H1 (cell line): ENCODE measurements at regions not wholly inside any gene's neighbourhood (a gene's known extent, or its start where the extent isn't known, plus 50 kb on each side); places are given as distances from the start of the nearest gene placed in this dataset.

ENCODE experiments used
- CTCF ChIA-PET: fragments of 300-600 bp; sonication (Branson Sonifier 250); formaldehyde crosslinking; loops from one replicate; lab custom pipeline; 2021; ENCODE audit not compliant: partially characterized antibody; lab: Charles Lee
- POLR2A ChIA-PET: fragments of 300-600 bp; sonication (Branson Sonifier 250); formaldehyde crosslinking; loops from one replicate; lab custom pipeline; 2021; ENCODE audit warnings: inconsistent platforms; ENCODE audit not compliant: partially characterized antibody; lab: Charles Lee
- DNase-seq, 2 experiments: peaks; one replicate each; pipeline versions ENCODE4 v3.0.0 to v3.0.0-alpha.2; 2010 to 2022; ENCODE audit warnings: low spot score in 2 of 2, low read depth in 1 of 2, mixed read lengths in 1 of 2
- FAIRE-seq: peaks from 2 replicates; lab custom pipeline; 2011; peaks lifted over from hg19 to GRCh38; lab: Jason Lieb, UNC
- H2AFZ ChIP-seq: 2 replicates; pipeline ENCODE4 v1.8.1; 2012; ENCODE audit warnings: low read length, inconsistent platforms
- H2AK5ac ChIP-seq: 2 replicates; pipeline ENCODE4 v1.6.1; 2013; ENCODE audit warnings: low read depth, low read length
- H2BK120ac ChIP-seq: replicated peaks from 2 replicates; pipeline ENCODE3; 2013; ENCODE audit warnings: low read depth, low read length, inconsistent platforms
- H2BK12ac ChIP-seq: 2 replicates; pipeline ENCODE4 v1.6.1; 2013; ENCODE audit warnings: low read depth, low read length
- H2BK15ac ChIP-seq: 2 replicates; pipeline ENCODE4 v1.6.1; 2013; ENCODE audit warnings: low read length
- H2BK20ac ChIP-seq: 2 replicates; pipeline ENCODE4 v1.6.1; 2013; ENCODE audit warnings: low read length
- H2BK5ac ChIP-seq: 2 replicates; pipeline ENCODE4 v1.6.1; 2013; ENCODE audit warnings: low read depth, low read length
- H3K14ac ChIP-seq: 2 replicates; pipeline ENCODE4 v1.6.1; 2013; ENCODE audit warnings: inconsistent platforms; ENCODE audit not compliant: insufficient read length
- H3K18ac ChIP-seq: 2 replicates; pipeline ENCODE4 v1.6.1; 2013; ENCODE audit warnings: low read length; ENCODE audit errors: extremely low read depth
- H3K23ac ChIP-seq: 2 replicates; pipeline ENCODE4 v1.6.1; 2013; ENCODE audit warnings: inconsistent platforms; ENCODE audit not compliant: insufficient read length
- H3K23me2 ChIP-seq: 2 replicates; pipeline ENCODE4 v1.6.1; 2013; ENCODE audit warnings: low read depth, low read length
- H3K27ac ChIP-seq: 2 replicates; pipeline ENCODE4 v1.6.1; 2011; ENCODE audit warnings: low read depth, low read length, inconsistent platforms
- H3K27me3 ChIP-seq, 4 experiments: replicated peaks in 1 of 4; 1 replicate in 1 of 4; 2 replicates in 3 of 4; pipeline versions ENCODE4 v1.6.1 to v1.8.1; 2011 to 2013; ENCODE audit warnings: low read length in 3 of 4, mild to moderate bottlenecking in 3 of 4, inconsistent platforms in 2 of 4, mixed read lengths in 2 of 4, moderate library complexity in 1 of 4; ENCODE audit not compliant: control insufficient read depth in 3 of 4, insufficient read depth in 3 of 4; ENCODE audit errors: extremely low read depth in 1 of 4
- H3K36me3 ChIP-seq, 4 experiments: 2 replicates each; pipeline versions ENCODE4 v1.6.1 to v1.8.1; 2011 to 2013; ENCODE audit warnings: mild to moderate bottlenecking in 4 of 4, low read length in 3 of 4, moderate library complexity in 2 of 4, control low read depth in 1 of 4, inconsistent platforms in 1 of 4; ENCODE audit not compliant: insufficient read depth in 4 of 4, control insufficient read depth in 2 of 4
- H3K4ac ChIP-seq: replicated peaks from 2 replicates; pipeline ENCODE3; 2013; ENCODE audit warnings: low read length, low read depth, mixed read lengths, inconsistent platforms; ENCODE audit not compliant: insufficient read length
- H3K4me1 ChIP-seq, 4 experiments: replicated peaks in 1 of 4; 1 replicate in 1 of 4; 2 replicates in 3 of 4; pipeline versions ENCODE4 v1.6.1 to v1.8.1; 2011 to 2013; ENCODE audit warnings: low read length in 3 of 4, inconsistent platforms in 2 of 4, mixed read lengths in 1 of 4; ENCODE audit not compliant: insufficient read depth in 4 of 4, control insufficient read depth in 3 of 4
- H3K4me2 ChIP-seq, 2 experiments: 2 replicates each; pipeline versions ENCODE4 v1.6.1 to v1.8.1; 2011 to 2013; ENCODE audit warnings: low read depth in 2 of 2, low read length in 2 of 2, control low read depth in 1 of 2, inconsistent platforms in 1 of 2, mild to moderate bottlenecking in 1 of 2; ENCODE audit not compliant: insufficient read depth in 1 of 2
- H3K4me3 ChIP-seq, 4 experiments: fragments of 200-600, 300-600 bp in 1 of 4; sonication (generic), shearing (Covaris generic), sonication (Bioruptor Twin) in 1 of 4; 2 replicates each; pipeline versions ENCODE4 v1.5.1 to v1.8.1; 2011 to 2016; ENCODE audit warnings: low read length in 4 of 4, low read depth in 3 of 4, control low read depth in 2 of 4, inconsistent platforms in 2 of 4, mild to moderate bottlenecking in 2 of 4, mixed read lengths in 1 of 4, moderate library complexity in 1 of 4; ENCODE audit not compliant: insufficient read depth in 2 of 4; ENCODE audit errors: extremely low read depth in 1 of 4
- H3K56ac ChIP-seq: replicated peaks from 2 replicates; pipeline ENCODE3; 2013; ENCODE audit warnings: low read depth, mild to moderate bottlenecking, mixed read lengths, low read length, inconsistent platforms; ENCODE audit not compliant: insufficient read length
- H3K79me1 ChIP-seq: 2 replicates; pipeline ENCODE4 v1.6.1; 2013; ENCODE audit warnings: low read depth, low read length, control low read depth
- H3K79me2 ChIP-seq, 2 experiments: 2 replicates each; pipeline versions ENCODE4 v1.6.1 to v1.8.1; 2012 to 2013; ENCODE audit warnings: low read length in 2 of 2, mild to moderate bottlenecking in 2 of 2, inconsistent platforms in 1 of 2; ENCODE audit not compliant: insufficient read depth in 2 of 2, control insufficient read depth in 1 of 2
- H3K9ac ChIP-seq, 4 experiments: replicated peaks in 1 of 4; 1 replicate in 1 of 4; 2 replicates in 3 of 4; pipeline versions ENCODE4 v1.6.1 to v1.8.1; 2011 to 2013; ENCODE audit warnings: low read depth in 3 of 4, low read length in 3 of 4, control low read depth in 2 of 4, mild to moderate bottlenecking in 2 of 4, moderate library complexity in 2 of 4, inconsistent platforms in 1 of 4; ENCODE audit errors: extremely low read depth in 1 of 4
- H3K9me3 ChIP-seq, 2 experiments: 2 replicates each; pipeline versions ENCODE4 v1.6.1 to v1.8.1; 2012 to 2013; ENCODE audit warnings: mild to moderate bottlenecking in 2 of 2, moderate library complexity in 2 of 2, control low read depth in 1 of 2, inconsistent platforms in 1 of 2, low read depth in 1 of 2, low read length in 1 of 2, mixed read lengths in 1 of 2; ENCODE audit not compliant: insufficient read depth in 2 of 2
- H4K20me1 ChIP-seq, 2 experiments: replicated peaks in 1 of 2; 2 replicates each; pipeline versions ENCODE3 to v1.8.1; 2011 to 2013; ENCODE audit warnings: inconsistent platforms in 2 of 2, low read length in 2 of 2, mild to moderate bottlenecking in 1 of 2; ENCODE audit not compliant: insufficient read depth in 2 of 2, control insufficient read depth in 1 of 2
- H4K5ac ChIP-seq: 2 replicates; pipeline ENCODE4 v1.6.1; 2013; ENCODE audit warnings: low read length, low read depth, mixed read lengths, inconsistent platforms; ENCODE audit not compliant: insufficient read length
- H4K8ac ChIP-seq: 2 replicates; pipeline ENCODE4 v1.8.0; 2013; ENCODE audit warnings: mild to moderate bottlenecking, moderate library complexity, low read length, inconsistent platforms; ENCODE audit not compliant: insufficient read depth; ENCODE audit errors: extremely low read depth
- H4K91ac ChIP-seq: replicated peaks from 2 replicates; pipeline ENCODE3; 2013; ENCODE audit warnings: low read length, mixed read lengths, inconsistent platforms; ENCODE audit not compliant: insufficient read length
- CBX8 ChIP-seq: fragments of 300-800, 300-1000 bp; sonication (generic); IDR thresholded peaks from 2 replicates; pipeline ENCODE4 v1.7.1; 2016; ENCODE audit warnings: low read depth, low read length, borderline replicate concordance
- CEBPB ChIP-seq: IDR thresholded peaks from 2 replicates; pipeline ENCODE4 v1.6.1; 2012; ENCODE audit warnings: low read depth, low read length
- GABPA ChIP-seq: IDR thresholded peaks from 2 replicates; pipeline ENCODE4 v1.6.1; 2011; ENCODE audit warnings: mild to moderate bottlenecking, low read length, moderate library complexity, borderline replicate concordance; ENCODE audit not compliant: insufficient read depth
- HDAC2 ChIP-seq, 2 experiments: fragments of 300-600 bp in 1 of 2; sonication (generic) in 1 of 2; IDR thresholded peaks; 2 replicates each; pipeline ENCODE4 v1.6.1; 2011 to 2012; ENCODE audit warnings: low read depth in 2 of 2, low read length in 2 of 2, mild to moderate bottlenecking in 2 of 2, moderate library complexity in 2 of 2, borderline replicate concordance in 1 of 2, inconsistent platforms in 1 of 2
- KDM5A ChIP-seq: fragments of 200-600 bp; IDR thresholded peaks from 2 replicates; pipeline ENCODE4 v1.7.1; 2012; ENCODE audit warnings: mild to moderate bottlenecking, low read length, inconsistent platforms, mixed read lengths
- NANOG ChIP-seq: IDR thresholded peaks from 2 replicates; pipeline ENCODE4 v1.6.1; 2011; ENCODE audit warnings: low read length, low read depth, mild to moderate bottlenecking, inconsistent platforms; ENCODE audit not compliant: insufficient read depth, poor library complexity, severe bottlenecking
- RNF2 ChIP-seq: fragments of 200-900, 300-1000 bp; sonication (generic); IDR thresholded peaks from 2 replicates; pipeline ENCODE4 v1.7.1; 2016; ENCODE audit warnings: borderline replicate concordance, low read depth, mild to moderate bottlenecking, antibody characterized with exemption, low read length; ENCODE audit not compliant: poor library complexity, severe bottlenecking; ENCODE audit errors: missing control alignments
- SIRT6 ChIP-seq: IDR thresholded peaks from one replicate; pipeline ENCODE4 v1.7.1; 2012; ENCODE audit warnings: low read length, inconsistent platforms
- TBP ChIP-seq: IDR thresholded peaks from 2 replicates; pipeline ENCODE4 v1.6.1; 2011; ENCODE audit warnings: low read depth, low read length, improper control_type of control experiment
- WGBS, 2 experiments: shearing (Covaris generic) in 1 of 2; methylation state at CpG; one replicate each; pipeline versions ENCODE4 v1.1.6 to v1.1.7; 2013 to 2015; ENCODE audit warnings: low lambda C conversion rate in 2 of 2, mixed read lengths in 2 of 2, inconsistent platforms in 1 of 2, low coverage in 1 of 2, missing lambda C conversion rate in 1 of 2; ENCODE audit not compliant: insufficient replicate concordance in 2 of 2, insufficient coverage in 1 of 2, insufficient read length in 1 of 2; ENCODE audit errors: extremely low coverage in 1 of 2, missing lambda C conversion rate in 1 of 2; 5-methylcytosine and 5-hydroxymethylcytosine counted together
- TF ChIP-seq, protein P1 (sequence below): IDR thresholded peaks from 2 replicates; pipeline ENCODE4 v1.6.1; 2012; ENCODE audit warnings: low read length, inconsistent platforms
- TF ChIP-seq, protein P2 (sequence below): IDR thresholded peaks from 2 replicates; pipeline ENCODE4 v1.6.1; 2012; ENCODE audit warnings: inconsistent platforms

DNA sequence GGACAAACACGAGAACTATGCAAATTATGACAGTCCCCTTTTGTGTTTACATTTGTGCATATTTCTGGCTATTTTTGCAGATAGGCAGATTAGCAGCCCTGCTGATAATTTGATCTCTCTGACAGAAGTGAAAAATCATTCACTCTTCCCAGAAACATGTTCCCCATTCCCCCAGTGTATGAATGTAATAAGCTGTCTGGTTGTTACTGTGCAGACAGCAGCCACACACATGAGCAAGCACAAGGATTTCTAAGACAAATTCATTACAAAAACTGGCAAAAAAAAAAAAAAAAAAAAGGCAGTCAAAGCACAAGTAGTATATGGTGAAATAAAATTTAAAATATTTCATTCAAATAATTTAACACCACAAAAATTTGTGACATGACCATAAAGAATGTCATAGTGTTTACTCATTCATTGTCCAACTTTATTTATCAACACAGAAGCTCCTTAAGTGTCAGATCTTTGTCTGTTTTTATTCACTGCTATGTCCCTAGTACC lies 95.5 kb upstream of the VGLL2 start:
- H2AK5ac ChIP-seq = no peak overlapping the region
- H4K91ac ChIP-seq = no peak overlapping the region
- H3K27ac ChIP-seq = no peak overlapping the region
- no peak overlapping the region for H2BK5ac ChIP-seq
- ChIA-PET POLR2A (no interaction called here), CTCF (interaction anchor here (2.9 to 3.4 kb wide), 3 partner anchors 10 to 100 kb away, joined by 8 to 22 read pairs (median 20); no protein-coding TSS in a partner anchor)
- H3K36me3 ChIP-seq = no peaks in the 10 kb centered on the region
- H3K23me2 ChIP-seq = no peaks in the 10 kb centered on the region
- no peak overlapping the region for H2BK15ac ChIP-seq
- no peak overlapping the region for H3K56ac ChIP-seq
- no peak overlapping the region for H2BK20ac ChIP-seq
- no peaks in the 10 kb centered on the region for H3K27me3 ChIP-seq
- no peaks in the 10 kb centered on the region for H4K20me1 ChIP-seq
- no peak overlapping the region for H3K9ac ChIP-seq
- H3K23ac ChIP-seq = no peak overlapping the region
- no peaks in the 10 kb centered on the region for H3K9me3 ChIP-seq
- H3K4ac ChIP-seq = no peak overlapping the region
- H4K8ac ChIP-seq = no peak overlapping the region
- 91% methylated on average over 1 of the region's 1 CpG; no CpG with 5 or more reads in 1 of the 2 experiments for WGBS, 2 experiments
- no peak overlapping the region for H4K5ac ChIP-seq
- H3K79me2 ChIP-seq = no peaks in the 10 kb centered on the region
- H3K79me1 ChIP-seq = no peaks in the 10 kb centered on the region
- DNase-seq = no peak
- no peak overlapping the region for H2BK120ac ChIP-seq
- no peak overlapping the region for H3K4me2 ChIP-seq
- FAIRE-seq = no peak
- H3K4me3 ChIP-seq = no peak overlapping the region
- H3K18ac ChIP-seq = no peak overlapping the region
- no peak overlapping the region for H2AFZ ChIP-seq
- H3K14ac ChIP-seq = no peak overlapping the region
- H2BK12ac ChIP-seq = no peak overlapping the region
- H3K4me1 ChIP-seq = no peaks in the 10 kb centered on the region
- TF ChIP-seq RNF2 (no peak), HDAC2 (IDR thresholded peaks at IDR 0.05; ENCODE audit: borderline replicate concordance in 1 of 2, low read depth in 2 of 2, low read length in 2 of 2) (no peak), CEBPB (no peak), GABPA (no peak), NANOG (no peak), TBP (no peak), SIRT6 (no peak), KDM5A (no peak), CBX8 (no peak)
- TF ChIP-seq, protein P1, sequence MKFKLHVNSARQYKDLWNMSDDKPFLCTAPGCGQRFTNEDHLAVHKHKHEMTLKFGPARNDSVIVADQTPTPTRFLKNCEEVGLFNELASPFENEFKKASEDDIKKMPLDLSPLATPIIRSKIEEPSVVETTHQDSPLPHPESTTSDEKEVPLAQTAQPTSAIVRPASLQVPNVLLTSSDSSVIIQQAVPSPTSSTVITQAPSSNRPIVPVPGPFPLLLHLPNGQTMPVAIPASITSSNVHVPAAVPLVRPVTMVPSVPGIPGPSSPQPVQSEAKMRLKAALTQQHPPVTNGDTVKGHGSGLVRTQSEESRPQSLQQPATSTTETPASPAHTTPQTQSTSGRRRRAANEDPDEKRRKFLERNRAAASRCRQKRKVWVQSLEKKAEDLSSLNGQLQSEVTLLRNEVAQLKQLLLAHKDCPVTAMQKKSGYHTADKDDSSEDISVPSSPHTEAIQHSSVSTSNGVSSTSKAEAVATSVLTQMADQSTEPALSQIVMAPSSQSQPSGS = no peak
- TF ChIP-seq, protein P2, sequence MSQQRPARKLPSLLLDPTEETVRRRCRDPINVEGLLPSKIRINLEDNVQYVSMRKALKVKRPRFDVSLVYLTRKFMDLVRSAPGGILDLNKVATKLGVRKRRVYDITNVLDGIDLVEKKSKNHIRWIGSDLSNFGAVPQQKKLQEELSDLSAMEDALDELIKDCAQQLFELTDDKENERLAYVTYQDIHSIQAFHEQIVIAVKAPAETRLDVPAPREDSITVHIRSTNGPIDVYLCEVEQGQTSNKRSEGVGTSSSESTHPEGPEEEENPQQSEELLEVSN = no peak
